ENCODE measurements at regions not wholly inside any gene's neighbourhood (a gene's known extent, or its start where the extent isn't known, plus 50 kb on each side); places are given as distances from the start of the nearest gene placed in this dataset.

GRCh38 chr1:38375035-38375434, 328.4 kb upstream of the POU3F1 start:
- DNase-seq: no peak

GRCh38 chr1:38371505-38371844, 324.9 kb upstream of the POU3F1 start:
- no peak for DNase-seq

DNA sequence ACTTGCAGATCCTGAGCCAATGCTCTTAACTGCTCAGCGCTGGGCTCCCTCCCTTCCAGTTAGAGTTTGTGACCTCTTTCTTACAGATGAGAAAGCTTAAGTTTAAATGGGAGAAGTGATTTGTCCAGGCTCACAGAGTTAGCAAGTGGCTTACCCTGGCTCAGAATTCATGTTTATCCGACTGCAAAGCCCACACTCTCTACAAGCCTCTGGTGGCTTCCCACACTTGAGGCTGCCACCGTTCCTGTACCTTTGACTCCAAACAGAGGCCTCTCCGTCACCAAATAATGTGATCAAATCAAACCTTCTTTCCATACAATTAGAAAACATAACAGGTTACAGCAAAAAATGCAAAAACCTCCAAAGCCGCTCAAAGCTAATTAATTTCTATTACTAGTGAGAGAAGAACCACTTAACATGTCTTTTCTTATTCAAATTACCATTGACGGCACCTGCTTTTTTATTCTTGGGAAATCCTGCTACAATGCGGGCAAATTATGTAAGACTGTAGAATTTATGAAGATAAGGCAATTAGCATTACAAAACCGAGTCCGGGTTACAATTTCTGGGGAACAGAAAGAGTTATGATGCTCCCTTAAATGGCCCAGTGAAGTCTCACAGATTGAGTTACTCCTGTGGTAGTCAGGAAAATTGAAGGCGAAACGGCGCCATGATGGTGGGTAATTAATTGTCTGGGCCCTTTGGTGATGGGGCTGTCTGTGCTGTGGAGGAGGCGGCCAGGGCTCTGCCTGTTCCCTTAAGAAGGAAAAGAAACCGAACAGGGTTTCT, 324.3 kb upstream of the POU3F1 start:
- no peak for DNase-seq

GRCh38 chr1:38365242-38365641, 318.6 kb upstream of the POU3F1 start:
- DNase-seq: no peak

- DNase-seq: no peak
Measured at GRCh38 chr1:38361566-38361965, 315.0 kb upstream of the POU3F1 start.

DNA sequence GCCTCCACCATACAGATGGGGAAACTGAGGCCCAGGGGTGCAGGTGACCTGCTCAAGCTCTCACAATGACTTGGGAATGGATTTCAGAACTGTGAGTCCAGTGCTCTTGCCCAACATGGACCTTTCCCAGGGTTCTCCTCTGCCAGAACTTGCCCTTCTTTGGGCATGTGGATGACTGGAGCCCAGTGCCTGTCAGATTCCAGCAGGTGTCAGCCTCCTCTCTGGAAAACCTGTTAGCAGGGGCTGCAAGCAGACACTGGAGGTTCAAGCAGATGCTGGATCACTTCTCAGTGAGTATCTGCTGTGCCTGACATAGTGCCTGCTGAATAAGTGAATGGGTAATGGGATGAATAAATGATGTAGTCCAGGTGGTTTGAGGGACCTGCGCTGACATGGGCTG, 314.2 kb upstream of the POU3F1 start:
- DNase-seq: no peak

GRCh38 chr1:38353956-38354355, 307.4 kb upstream of the POU3F1 start:
- no peak for DNase-seq

- no peak for DNase-seq
Measured at GRCh38 chr1:38352869-38353268, 306.3 kb upstream of the POU3F1 start.

- no peak for DNase-seq
Measured at GRCh38 chr1:38347446-38348175, 301.0 kb upstream of the POU3F1 start.

GRCh38 chr1:38344716-38345115, 298.1 kb upstream of the POU3F1 start:
- no peak for DNase-seq

- no peak for DNase-seq
Measured at GRCh38 chr1:38341694-38342093, 295.1 kb upstream of the POU3F1 start.

GRCh38 chr1:38340409-38340808, 293.8 kb upstream of the POU3F1 start:
- no peak for DNase-seq

DNA sequence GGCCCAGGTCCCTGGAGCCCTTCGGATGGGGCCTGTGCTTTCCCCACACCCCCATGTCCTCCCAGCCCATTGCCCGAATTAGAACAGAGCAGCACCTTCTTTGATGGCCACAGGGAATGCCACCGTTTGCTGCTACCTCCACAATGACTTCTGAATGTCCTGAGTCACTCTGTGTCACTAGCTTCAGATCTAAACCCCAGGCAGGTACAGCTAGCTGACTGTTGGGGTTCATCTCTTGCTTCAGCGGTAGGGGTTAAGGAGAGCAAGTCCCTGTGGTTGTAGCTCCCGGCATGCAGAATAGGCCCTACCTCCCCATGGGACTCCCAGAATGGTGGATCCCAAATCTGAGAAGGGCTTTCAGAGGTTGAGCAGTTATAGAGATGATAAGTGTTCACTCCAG, 291.1 kb upstream of the POU3F1 start:
- DNase-seq: no peak

DNA sequence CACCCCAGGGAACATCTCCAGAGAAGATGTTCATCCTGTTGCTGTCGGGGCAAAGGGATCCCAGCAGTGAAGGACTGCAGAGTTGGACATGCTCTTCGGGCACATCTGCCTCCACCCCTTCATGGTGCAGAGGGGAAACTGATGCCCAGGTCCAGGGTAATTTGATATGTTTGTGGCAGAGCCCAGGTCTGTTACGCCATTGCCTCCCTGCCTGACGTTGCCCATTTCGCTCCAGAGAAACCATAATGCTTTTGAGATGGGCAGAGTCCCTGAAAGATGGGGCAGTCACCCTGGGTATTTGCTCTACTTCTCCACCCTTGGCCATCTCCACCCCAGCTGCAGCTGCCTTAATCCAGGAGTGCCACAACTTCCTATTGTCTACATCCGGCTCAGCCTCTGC, 290.4 kb upstream of the POU3F1 start:
- no peak for DNase-seq

DNA sequence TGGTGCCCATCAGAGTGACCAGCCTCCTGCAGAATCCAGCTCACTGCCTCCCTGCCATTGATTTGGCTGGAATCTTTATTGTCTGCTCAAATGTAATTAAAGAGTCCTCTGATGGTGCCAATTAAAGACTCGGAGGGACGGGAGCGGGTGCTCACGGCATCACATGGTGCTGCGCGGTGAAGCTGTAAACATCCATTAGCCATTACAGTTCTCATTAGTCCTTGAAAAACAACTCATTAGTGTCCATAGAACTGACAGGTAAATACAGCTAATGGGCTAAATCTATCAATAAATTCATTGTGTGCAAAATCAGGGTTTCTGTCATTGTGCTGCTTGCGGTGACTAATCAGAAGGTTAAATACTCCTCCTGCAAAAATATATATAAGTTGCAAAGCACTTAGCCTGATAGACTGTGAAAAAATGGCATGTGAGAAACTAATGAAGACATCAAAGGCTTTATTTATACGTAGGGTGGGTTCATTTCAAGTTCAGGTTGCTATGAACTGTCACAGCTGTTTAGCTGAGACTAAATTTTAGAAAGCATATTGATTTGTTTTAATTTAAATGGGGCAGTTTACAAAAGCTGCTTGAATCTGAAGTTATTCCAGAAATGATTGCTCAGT, 289.8 kb upstream of the POU3F1 start:
- DNase-seq: no peak

DNA sequence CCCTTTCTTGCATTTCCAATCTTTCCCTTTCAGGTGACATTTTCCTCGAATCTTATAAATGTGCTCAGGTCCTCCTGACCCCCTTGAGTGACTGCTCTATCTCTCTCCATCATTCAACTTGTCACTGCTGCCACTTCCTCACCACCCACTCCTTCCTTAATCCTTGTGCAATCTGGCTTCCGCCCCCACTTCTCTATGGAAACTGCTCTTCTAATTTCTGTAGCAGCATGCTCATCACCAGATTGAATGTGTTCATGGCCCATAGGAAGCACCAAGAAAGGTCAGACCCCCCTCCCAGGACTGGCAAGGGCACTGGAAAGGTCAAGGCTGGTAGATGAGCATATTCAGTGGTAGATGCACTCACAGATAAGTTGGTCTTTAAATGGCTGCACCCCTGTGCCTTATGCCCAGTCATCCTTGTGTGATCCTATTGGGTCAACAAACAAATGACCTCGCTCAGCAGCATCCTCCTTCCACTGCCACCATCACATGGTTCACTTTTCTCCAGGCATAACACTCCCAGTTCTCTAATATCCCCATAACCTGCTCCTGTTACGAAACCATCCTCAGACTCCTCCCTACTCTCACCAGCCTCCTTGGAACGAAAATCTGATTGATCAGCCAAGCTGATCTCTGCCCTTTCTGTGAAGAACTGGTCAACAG, 288.5 kb upstream of the POU3F1 start:
- no peak for DNase-seq

DNA sequence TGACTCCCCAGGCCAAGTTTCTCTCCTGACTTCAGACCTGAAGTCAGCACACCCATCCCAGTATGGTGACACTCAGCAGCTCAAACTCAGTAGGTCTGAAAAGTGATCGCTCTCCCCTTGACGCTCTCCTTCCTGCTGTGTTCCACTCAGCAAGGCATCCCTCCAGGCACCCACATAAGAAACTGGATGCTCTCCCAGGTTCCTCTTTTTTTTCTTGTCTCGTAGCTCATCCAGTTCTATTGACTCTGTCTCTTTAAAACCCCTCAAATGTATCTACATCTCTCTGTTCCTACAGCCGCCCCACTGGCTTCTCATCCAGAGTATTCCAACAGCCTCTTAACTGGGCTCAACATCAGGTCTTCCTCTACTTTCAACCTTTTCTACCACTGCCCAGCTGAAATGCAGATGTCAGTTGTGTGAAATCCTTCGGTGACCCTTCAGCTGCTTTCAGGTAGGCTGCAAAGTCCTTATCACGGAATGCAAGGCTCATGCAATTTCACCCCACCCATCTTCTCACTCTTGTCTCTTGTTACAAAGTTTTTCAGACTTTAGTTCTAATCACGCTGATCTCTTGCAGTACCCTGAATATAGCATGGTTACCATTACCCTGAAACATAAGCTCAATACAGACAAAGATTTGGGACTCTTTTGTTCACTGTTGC, 286.2 kb upstream of the POU3F1 start:
- no peak for DNase-seq

GRCh38 chr1:38331496-38332210, 285.1 kb upstream of the POU3F1 start:
- no peak for DNase-seq

DNA sequence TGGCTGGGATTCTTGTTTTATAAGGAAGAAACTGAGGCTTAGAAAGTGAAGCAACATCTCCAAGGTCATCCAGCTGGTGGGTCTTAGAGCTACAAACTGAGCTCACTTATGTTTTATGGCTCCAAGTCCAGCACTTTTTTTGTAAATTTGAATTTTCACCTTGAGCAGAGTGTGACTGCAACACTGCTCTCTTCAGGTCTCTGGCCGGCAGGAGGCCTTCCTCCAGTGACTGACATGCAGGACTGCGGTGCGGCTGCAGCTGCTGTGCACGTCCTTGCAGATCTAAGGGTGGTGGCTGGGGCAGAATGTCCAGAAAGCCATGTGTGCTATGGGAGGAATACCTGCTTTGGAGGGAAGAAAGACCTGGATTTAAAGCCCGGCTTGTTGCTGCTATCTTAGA, 284.2 kb upstream of the POU3F1 start:
- no peak for DNase-seq

DNA sequence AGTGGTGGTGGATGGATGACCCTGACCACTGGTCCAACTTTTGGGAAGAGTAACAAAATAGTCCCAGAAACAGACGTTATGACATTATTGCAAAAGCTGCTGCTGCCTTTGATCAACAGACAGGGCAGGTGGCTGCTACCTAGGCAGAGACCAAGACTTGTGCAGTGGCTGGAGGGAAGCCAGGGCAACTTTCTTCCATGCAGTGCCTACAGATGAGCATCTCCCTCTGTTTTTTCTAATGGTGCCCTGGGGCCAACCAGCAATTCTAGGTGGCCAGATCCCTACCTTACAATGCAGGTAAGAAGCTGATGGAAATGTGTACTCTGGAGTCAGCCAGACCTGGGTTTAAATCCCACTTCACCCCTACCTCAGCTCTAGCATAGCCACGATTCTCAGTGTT, 283.1 kb upstream of the POU3F1 start:
- no peak for DNase-seq

- no peak for DNase-seq
Measured at GRCh38 chr1:38328278-38329035, 281.9 kb upstream of the POU3F1 start.

- DNase-seq: peak; percentile 29
Measured at GRCh38 chr1:38327559-38327973, 281.0 kb upstream of the POU3F1 start.

Data from DMS79 treated with DMSO at 0.1 percent for 48 hours (cell line).